HCT116 (cell line): ENCODE measurements at regions not wholly inside any gene's neighbourhood (a gene's known extent, or its start where the extent isn't known, plus 50 kb on each side); places are given as distances from the start of the nearest gene placed in this dataset.

Source experiments
- ATAC-seq: fragments of 200-7000 bp; cut with Tn5 transposase; 2 replicates; pipeline ENCODE4 v1.9.1; 2020; ENCODE audit warnings: mild to moderate bottlenecking, moderate library complexity
- BruUV-seq: library from RNA; stranded (reverse); fragments of 400-500 nt; replicated peaks from 2 replicates; lab custom pipeline; 2021; lab: Mats Ljungman, UMichigan
- CTCF ChIA-PET: fragments of 300-600 bp; sonication (Branson Sonifier 250); formaldehyde crosslinking; loops from one replicate; lab custom pipeline; 2021; ENCODE audit warnings: antibody characterized with exemption; lab: Charles Lee
- POLR2A ChIA-PET: fragments of 300-600, 350-600 bp; sonication (Branson Sonifier 250); formaldehyde crosslinking; loops from one replicate; lab custom pipeline; 2021; ENCODE audit warnings: antibody characterized with exemption; lab: Charles Lee
- RAD21 ChIA-PET, 2 experiments: fragments of 300-600 bp; sonication (Branson Sonifier 250); formaldehyde crosslinking; loops; one replicate each; lab custom pipeline; 2023; ENCODE audit warnings: low total read pairs in 2 of 2; ENCODE audit not compliant: uncharacterized antibody in 2 of 2, unreplicated experiment in 2 of 2, low non-redundant PET in 1 of 2; lab: Charles Lee
- DNase-seq: peaks from one replicate; pipeline ENCODE4 v3.0.0-alpha.2; 2010; ENCODE audit warnings: low read depth, low spot score
- H2AFZ ChIP-seq: fragments of 200-600 bp; shearing (Covaris generic), sonication (generic); 2 replicates; pipeline ENCODE4 v1.6.1; 2017; ENCODE audit warnings: low read depth, mixed run types, mixed read lengths, antibody characterized with exemption, low read length; ENCODE audit not compliant: poor library complexity, severe bottlenecking
- H3K27ac ChIP-seq: 2 replicates; pipeline ENCODE4 v1.5.1; 2012; ENCODE audit warnings: low read depth, low read length
- H3K27me3 ChIP-seq: fragments of 200-600 bp; sonication (generic); 2 replicates; pipeline ENCODE4 v1.6.1; 2016; ENCODE audit warnings: mixed run types, low read length, mixed read lengths; ENCODE audit not compliant: insufficient read depth
- H3K36me3 ChIP-seq, 2 experiments: fragments of 200-500 bp in 1 of 2; fragments of 200-600 bp in 1 of 2; sonication (Bioruptor generic) in 1 of 2; sonication (generic) in 1 of 2; 2 replicates each; pipeline versions ENCODE4 v1.5.1 to v1.6.1; 2014 to 2016; ENCODE audit warnings: low read length in 2 of 2, inconsistent platforms in 1 of 2, mixed read lengths in 1 of 2, mixed run types in 1 of 2; ENCODE audit not compliant: insufficient read depth in 2 of 2, control insufficient read depth in 1 of 2
- H3K4me1 ChIP-seq, 2 experiments: fragments of 200-600 bp in 1 of 2; sonication (generic) in 1 of 2; 2 replicates each; pipeline versions ENCODE4 v1.5.1 to v1.6.1; 2012 to 2017; ENCODE audit warnings: low read length in 2 of 2, inconsistent platforms in 1 of 2, mild to moderate bottlenecking in 1 of 2, mixed read lengths in 1 of 2, mixed run types in 1 of 2, moderate library complexity in 1 of 2; ENCODE audit not compliant: insufficient read depth in 2 of 2, control insufficient read depth in 1 of 2
- H3K4me2 ChIP-seq: fragments of 200-600 bp; sonication (generic); 2 replicates; pipeline ENCODE4 v1.6.1; 2017; ENCODE audit warnings: mixed run types, low read length, mixed read lengths
- H3K4me3 ChIP-seq, 2 experiments: fragments of 200-600 bp in 1 of 2; sonication (generic) in 1 of 2; replicated peaks in 1 of 2; 2 replicates each; pipeline ENCODE4 v1.5.1; 2011 to 2016; ENCODE audit warnings: low read length in 2 of 2, control low read depth in 1 of 2, low read depth in 1 of 2, mild to moderate bottlenecking in 1 of 2, mixed read lengths in 1 of 2, mixed run types in 1 of 2
- H3K79me2 ChIP-seq: fragments of 200-600 bp; sonication (generic); 2 replicates; pipeline ENCODE4 v1.6.1; 2017; ENCODE audit warnings: mild to moderate bottlenecking, mixed run types, low read length, moderate library complexity, mixed read lengths; ENCODE audit not compliant: insufficient read depth
- H3K9ac ChIP-seq: fragments of 200-600 bp; sonication (generic); 2 replicates; pipeline ENCODE4 v1.6.1; 2016; ENCODE audit warnings: low read length, mixed read lengths
- H3K9me2 ChIP-seq: fragments of 200-600 bp; sonication (generic), shearing (Covaris generic); 2 replicates; pipeline ENCODE4 v1.6.1; 2017; ENCODE audit warnings: mixed run types, mild to moderate bottlenecking, moderate library complexity; ENCODE audit not compliant: insufficient read depth
- H3K9me3 ChIP-seq, 2 experiments: fragments of 200-500 bp in 1 of 2; fragments of 200-600 bp in 1 of 2; sonication (Bioruptor generic) in 1 of 2; sonication (generic) in 1 of 2; 2 replicates each; pipeline ENCODE4 v1.6.1; 2014 to 2017; ENCODE audit warnings: low read length in 2 of 2, mixed read lengths in 2 of 2, inconsistent platforms in 1 of 2, low read depth in 1 of 2, mild to moderate bottlenecking in 1 of 2, mixed run types in 1 of 2, moderate library complexity in 1 of 2; ENCODE audit not compliant: control insufficient read depth in 1 of 2, insufficient read depth in 1 of 2
- H4K20me1 ChIP-seq: fragments of 200-600 bp; sonication (generic), shearing (Covaris generic); 2 replicates; pipeline ENCODE4 v1.6.1; 2017; ENCODE audit warnings: mixed run types, mild to moderate bottlenecking, moderate library complexity; ENCODE audit not compliant: insufficient read depth
- CEBPB ChIP-seq: IDR thresholded peaks from 2 replicates; pipeline ENCODE4 v1.6.1; 2012; ENCODE audit warnings: low read depth
- EGR1 ChIP-seq: IDR thresholded peaks from 2 replicates; pipeline ENCODE4 v1.6.1; 2012; ENCODE audit warnings: low read depth
- EZH2 ChIP-seq: fragments of 200-600 bp; sonication (generic); IDR thresholded peaks from 2 replicates; pipeline ENCODE4 v1.6.1; 2017; ENCODE audit warnings: antibody characterized with exemption, mixed run types
- FOSL1 ChIP-seq: IDR thresholded peaks from 2 replicates; pipeline ENCODE4 v1.6.1; 2012; ENCODE audit warnings: low read depth
- JUND ChIP-seq: IDR thresholded peaks from 2 replicates; pipeline ENCODE4 v1.6.1; 2012
- POLR2A ChIP-seq: IDR thresholded peaks from 2 replicates; pipeline ENCODE4 v1.7.0; 2011; ENCODE audit warnings: borderline replicate concordance; ENCODE audit not compliant: insufficient read depth, insufficient read length; ENCODE audit errors: extremely low read depth
- POLR2AphosphoS5 ChIP-seq: IDR thresholded peaks from 2 replicates; pipeline ENCODE4 v1.6.1; 2011; ENCODE audit warnings: mild to moderate bottlenecking, low read depth, low read length, moderate library complexity
- RAD21 ChIP-seq: IDR thresholded peaks from 2 replicates; pipeline ENCODE4 v1.6.1; 2012; ENCODE audit warnings: low read depth, mild to moderate bottlenecking
- SIN3A ChIP-seq: IDR thresholded peaks from 2 replicates; pipeline ENCODE4 v1.6.1; 2012; ENCODE audit warnings: low read depth
- SP1 ChIP-seq: IDR thresholded peaks from 2 replicates; pipeline ENCODE4 v1.6.1; 2012; ENCODE audit warnings: low read depth
- SRF ChIP-seq: IDR thresholded peaks from 2 replicates; pipeline ENCODE4 v1.6.1; 2012; ENCODE audit warnings: low read depth
- YY1 ChIP-seq: IDR thresholded peaks from 2 replicates; pipeline ENCODE4 v1.6.1; 2011; ENCODE audit warnings: low read length, low read depth, moderate library complexity, mild to moderate bottlenecking; ENCODE audit not compliant: insufficient replicate concordance; ENCODE audit errors: extremely low read depth
- ZNF274 ChIP-seq: fragments of 200-500 bp; sonication (Bioruptor generic); IDR thresholded peaks from 2 replicates; pipeline ENCODE4 v1.6.1; 2014; ENCODE audit warnings: mild to moderate bottlenecking, low read depth, low read length, inconsistent platforms
- intact Hi-C: fragments of 100-400 bp; cut with micrococcal nuclease; formaldehyde crosslinking; loops from 2 replicates; pipeline ENCODE4 v1.10.0; 2022
- TF ChIP-seq, protein P1 (sequence below): IDR thresholded peaks from 2 replicates; pipeline ENCODE4 v1.6.1; 2012; ENCODE audit warnings: low read depth

DNA sequence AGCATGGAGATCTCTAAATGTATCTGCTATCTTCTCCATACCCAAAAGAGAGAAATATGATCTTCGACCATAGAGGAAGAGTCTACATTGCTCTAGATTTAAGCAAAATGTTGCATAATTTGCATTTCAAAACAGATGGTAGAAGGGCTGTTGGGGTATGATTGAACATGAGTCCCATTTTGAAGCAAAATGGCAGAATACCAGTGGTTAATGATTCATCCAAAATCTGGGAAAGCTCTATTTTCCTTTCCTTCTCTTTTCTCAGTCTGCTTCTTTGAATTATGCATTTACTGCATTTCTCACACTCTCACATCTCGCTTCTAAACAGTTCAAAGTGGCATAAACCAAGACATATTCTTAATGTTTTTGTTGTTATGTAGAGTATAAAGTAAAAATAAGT lies 178.5 kb downstream of the MACC1 start:
- ATAC-seq: no peak
- H3K4me1 ChIP-seq: no peaks in the 10 kb centered on the region
- H4K20me1 ChIP-seq: no peaks in the 10 kb centered on the region

DNA sequence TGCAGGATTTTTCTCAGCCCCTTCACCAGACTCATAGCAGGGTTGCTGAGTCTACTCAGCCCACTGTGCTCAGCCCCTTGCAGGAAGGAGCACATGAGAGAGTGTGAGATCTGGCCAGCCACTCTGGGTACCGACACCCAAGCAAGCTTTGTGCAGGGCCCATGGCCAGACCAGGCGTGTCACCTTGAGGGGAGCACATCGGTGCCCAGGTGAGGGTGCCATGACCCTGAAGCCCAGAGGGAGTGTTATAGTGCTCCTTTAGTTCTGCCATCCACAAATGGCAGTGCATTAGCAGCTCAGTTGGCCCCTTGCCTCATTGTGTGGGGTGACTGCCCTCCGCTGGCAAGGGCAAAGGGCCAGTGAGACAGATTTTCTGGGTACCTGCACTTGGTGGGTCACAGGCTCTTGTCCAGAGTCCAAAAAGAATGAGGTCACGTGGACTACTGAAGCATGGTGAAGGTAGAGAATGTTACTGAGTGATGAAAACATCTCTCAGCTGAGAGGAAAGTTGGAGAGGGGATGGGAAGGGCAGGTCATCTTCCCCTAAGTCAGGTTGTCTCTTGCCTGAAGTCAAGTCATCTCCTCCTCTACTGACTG lies 181.8 kb downstream of the MACC1 start:
- no peaks in the 10 kb centered on the region for H3K79me2 ChIP-seq
- BruUV-seq: no TSS peak
- no peak overlapping the region for H3K27ac ChIP-seq
- no peaks in the 10 kb centered on the region for H3K27me3 ChIP-seq
- intact Hi-C loops: no loop called here
- RAD21 ChIA-PET: interaction anchor here in 1 of 2 experiments (0.5 kb wide), 1 partner anchor 322 kb away, joined by 4 read pairs; no protein-coding TSS in a partner anchor
- no peaks in the 10 kb centered on the region for H4K20me1 ChIP-seq
- CTCF ChIA-PET: no interaction called here
- no peak overlapping the region for H3K4me2 ChIP-seq
- TF ChIP-seq CEBPB: no peak
- TF ChIP-seq YY1: no peak
- no peak for TF ChIP-seq EGR1
- TF ChIP-seq POLR2AphosphoS5: no peak
- TF ChIP-seq, protein P1, sequence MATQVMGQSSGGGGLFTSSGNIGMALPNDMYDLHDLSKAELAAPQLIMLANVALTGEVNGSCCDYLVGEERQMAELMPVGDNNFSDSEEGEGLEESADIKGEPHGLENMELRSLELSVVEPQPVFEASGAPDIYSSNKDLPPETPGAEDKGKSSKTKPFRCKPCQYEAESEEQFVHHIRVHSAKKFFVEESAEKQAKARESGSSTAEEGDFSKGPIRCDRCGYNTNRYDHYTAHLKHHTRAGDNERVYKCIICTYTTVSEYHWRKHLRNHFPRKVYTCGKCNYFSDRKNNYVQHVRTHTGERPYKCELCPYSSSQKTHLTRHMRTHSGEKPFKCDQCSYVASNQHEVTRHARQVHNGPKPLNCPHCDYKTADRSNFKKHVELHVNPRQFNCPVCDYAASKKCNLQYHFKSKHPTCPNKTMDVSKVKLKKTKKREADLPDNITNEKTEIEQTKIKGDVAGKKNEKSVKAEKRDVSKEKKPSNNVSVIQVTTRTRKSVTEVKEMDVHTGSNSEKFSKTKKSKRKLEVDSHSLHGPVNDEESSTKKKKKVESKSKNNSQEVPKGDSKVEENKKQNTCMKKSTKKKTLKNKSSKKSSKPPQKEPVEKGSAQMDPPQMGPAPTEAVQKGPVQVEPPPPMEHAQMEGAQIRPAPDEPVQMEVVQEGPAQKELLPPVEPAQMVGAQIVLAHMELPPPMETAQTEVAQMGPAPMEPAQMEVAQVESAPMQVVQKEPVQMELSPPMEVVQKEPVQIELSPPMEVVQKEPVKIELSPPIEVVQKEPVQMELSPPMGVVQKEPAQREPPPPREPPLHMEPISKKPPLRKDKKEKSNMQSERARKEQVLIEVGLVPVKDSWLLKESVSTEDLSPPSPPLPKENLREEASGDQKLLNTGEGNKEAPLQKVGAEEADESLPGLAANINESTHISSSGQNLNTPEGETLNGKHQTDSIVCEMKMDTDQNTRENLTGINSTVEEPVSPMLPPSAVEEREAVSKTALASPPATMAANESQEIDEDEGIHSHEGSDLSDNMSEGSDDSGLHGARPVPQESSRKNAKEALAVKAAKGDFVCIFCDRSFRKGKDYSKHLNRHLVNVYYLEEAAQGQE: no peak
- TF ChIP-seq SP1: no peak
- no peak for TF ChIP-seq RAD21
- no peak for TF ChIP-seq FOSL1
- no peak for TF ChIP-seq EZH2
- no peak for TF ChIP-seq JUND
- DNase-seq: no peak
- POLR2A ChIA-PET: no interaction called here
- H3K4me3 ChIP-seq: no peak overlapping the region
- H3K9ac ChIP-seq: no peak overlapping the region
- no peaks in the 10 kb centered on the region for H3K36me3 ChIP-seq
- no peak for ATAC-seq
- H3K4me1 ChIP-seq: peaks cover 9 to 11% of the 10 kb centered on the region in 2 experiments
- H3K9me2 ChIP-seq: no peaks in the 10 kb centered on the region
- H2AFZ ChIP-seq: no peak overlapping the region
- no peaks in the 10 kb centered on the region for H3K9me3 ChIP-seq

More for the DNA sequence above, 178.5 kb downstream of the MACC1 start:
- intact Hi-C loops: no loop called here
- TF ChIP-seq ZNF274 (no peak), POLR2A (no peak), SIN3A (no peak), RAD21 (no peak), SP1 (no peak), SRF (no peak)
- ChIA-PET RAD21 (no interaction called here), CTCF (no interaction called here), POLR2A (no interaction called here)
- no peak overlapping the region for H3K9ac ChIP-seq
- H3K79me2 ChIP-seq: no peaks in the 10 kb centered on the region
- no peaks in the 10 kb centered on the region for H3K9me3 ChIP-seq
- no peaks in the 10 kb centered on the region for H3K36me3 ChIP-seq
- no peaks in the 10 kb centered on the region for H3K27me3 ChIP-seq
- BruUV-seq: no TSS peak
- DNase-seq: no peak
- H3K4me2 ChIP-seq: no peak overlapping the region
- no peak overlapping the region for H2AFZ ChIP-seq
- no peak overlapping the region for H3K27ac ChIP-seq
- H3K9me2 ChIP-seq: no peaks in the 10 kb centered on the region
- H3K4me3 ChIP-seq: no peak overlapping the region
